Muscle of leg (tissue), 3 donors: ENCODE measurements at regions not wholly inside any gene's neighbourhood (a gene's known extent, or its start where the extent isn't known, plus 50 kb on each side); places are given as distances from the start of the nearest gene placed in this dataset.
A peak's percentile ranks its signal among the peaks of the same experiment; 100 is the strongest.
"Not testable (repeated sequence)": the region's sequence is repeated elsewhere in the genome, so short reads cannot be mapped to it uniquely, and the experiment has no call there.

Source experiments
- DNase-seq: peaks from one replicate; pipeline ENCODE4 v3.0.0; 2013
- H3K27ac ChIP-seq: one replicate; pipeline ENCODE4 v1.5.1; 2013; ENCODE audit warnings: mild to moderate bottlenecking, low read length, control low read depth
- H3K27me3 ChIP-seq: one replicate; pipeline ENCODE4 v1.6.1; 2013; ENCODE audit warnings: low read length; ENCODE audit not compliant: control insufficient read depth, insufficient read depth
- H3K36me3 ChIP-seq: one replicate; pipeline ENCODE4 v1.6.1; 2013; ENCODE audit warnings: low read length; ENCODE audit not compliant: control insufficient read depth, insufficient read depth
- H3K4me1 ChIP-seq: one replicate; pipeline ENCODE4 v1.6.1; 2013; ENCODE audit warnings: low read length; ENCODE audit not compliant: control insufficient read depth, insufficient read depth
- H3K4me3 ChIP-seq: one replicate; pipeline ENCODE4 v1.5.1; 2013; ENCODE audit warnings: low read length, control low read depth
- H3K9me3 ChIP-seq: replicated peaks from 2 replicates; pipeline ENCODE4 v1.6.1; 2013; ENCODE audit warnings: low read depth, low read length; ENCODE audit not compliant: control insufficient read depth
- WGBS: methylation state at CpG from one replicate; pipeline ENCODE4 v1.1.5; 2013; ENCODE audit warnings: missing lambda C conversion rate; ENCODE audit not compliant: insufficient coverage; 5-methylcytosine and 5-hydroxymethylcytosine counted together

GRCh38 chr4:152180369-152180768 lies 355.5 kb downstream of the FBXW7 start:
- H3K27ac ChIP-seq = no peak overlapping the region
- peaks cover under 1% of the 10 kb centered on the region for H3K4me1 ChIP-seq
- H3K36me3 ChIP-seq = no peaks in the 10 kb centered on the region
- DNase-seq = no peak
- no CpG with 5 or more reads among the region's 2 CpGs for WGBS
- H3K27me3 ChIP-seq = no peaks in the 10 kb centered on the region
- H3K9me3 ChIP-seq = peaks cover 2% of the 10 kb centered on the region
- H3K4me3 ChIP-seq = no peak overlapping the region

DNA sequence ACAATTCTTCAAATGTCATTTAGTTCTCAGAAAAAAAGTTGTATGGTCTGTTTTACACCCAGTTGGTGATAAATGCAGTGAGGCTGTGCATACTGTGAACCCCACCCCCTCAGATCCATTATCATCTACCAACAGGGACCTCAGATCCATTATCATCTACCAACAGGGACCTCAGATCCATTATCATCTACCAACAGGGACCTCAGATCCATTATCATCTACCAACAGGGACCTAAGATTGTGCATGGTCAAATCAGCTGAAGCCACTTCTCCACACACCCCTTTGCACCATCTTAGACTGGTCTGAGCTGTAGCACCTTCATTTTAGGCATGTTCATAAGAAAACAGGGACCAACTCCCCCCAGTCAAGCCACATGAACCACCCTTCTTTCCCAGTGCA lies 358.4 kb downstream of the FBXW7 start:
- DNase-seq, H3K4me1 ChIP-seq: not testable (repeated sequence)

DNA sequence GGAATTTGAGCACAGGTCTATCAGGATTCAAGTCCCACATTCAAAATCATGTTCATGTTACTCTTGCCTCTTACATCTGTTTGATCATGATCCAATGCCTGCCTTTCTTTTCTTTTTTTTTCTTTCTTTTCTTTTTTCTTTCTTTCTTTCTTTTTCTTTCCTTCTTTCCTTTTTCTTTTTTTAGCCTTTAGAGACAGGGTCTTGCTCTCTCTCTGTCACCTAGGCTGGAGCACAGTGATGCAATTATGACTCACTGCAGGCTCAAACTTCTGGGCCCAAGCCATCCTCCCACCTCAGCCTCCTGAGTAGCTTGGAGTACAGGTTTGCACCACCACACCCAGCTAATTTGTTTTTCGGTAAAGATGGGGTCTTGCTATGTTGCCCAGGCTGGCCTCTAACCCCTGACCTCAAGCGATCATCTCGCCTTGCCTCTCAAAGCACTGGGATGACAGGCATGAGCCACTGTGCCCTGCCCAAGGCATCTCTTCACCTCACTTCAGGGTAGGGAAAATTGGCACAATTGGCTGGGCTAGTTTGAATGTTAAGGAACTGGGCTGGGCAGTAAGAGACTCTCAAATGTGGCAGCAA lies 359.2 kb downstream of the FBXW7 start:
- no peak for DNase-seq
- H3K27me3 ChIP-seq = peaks cover 3% of the 10 kb centered on the region
- no peaks in the 10 kb centered on the region for H3K4me1 ChIP-seq
- no peak overlapping the region for H3K4me3 ChIP-seq
- no CpG with 5 or more reads among the region's 3 CpGs for WGBS
- H3K36me3 ChIP-seq = no peaks in the 10 kb centered on the region
- H3K9me3 ChIP-seq = no peaks in the 10 kb centered on the region
- no peak overlapping the region for H3K27ac ChIP-seq

More for the DNA sequence above, 358.4 kb downstream of the FBXW7 start:
- not testable (repeated sequence) for H3K27ac ChIP-seq, H3K9me3 ChIP-seq, H3K27me3 ChIP-seq, H3K36me3 ChIP-seq, H3K4me3 ChIP-seq

- no peak overlapping the region for H3K4me3 ChIP-seq
- H3K36me3 ChIP-seq = no peaks in the 10 kb centered on the region
- no CpG with 5 or more reads among the region's 2 CpGs for WGBS
- DNase-seq = no peak
- no peaks in the 10 kb centered on the region for H3K9me3 ChIP-seq
- no peak overlapping the region for H3K27ac ChIP-seq
- peaks cover 3% of the 10 kb centered on the region for H3K27me3 ChIP-seq
- no peaks in the 10 kb centered on the region for H3K4me1 ChIP-seq
Measured at GRCh38 chr4:152175586-152175985, 360.3 kb downstream of the FBXW7 start.

GRCh38 chr4:152172146-152172545 lies 363.7 kb downstream of the FBXW7 start:
- no peaks in the 10 kb centered on the region for H3K36me3 ChIP-seq
- no CpG with 5 or more reads among the region's 6 CpGs for WGBS
- no peak overlapping the region for H3K4me3 ChIP-seq
- no peaks in the 10 kb centered on the region for H3K9me3 ChIP-seq
- peaks cover 6% of the 10 kb centered on the region for H3K27me3 ChIP-seq
- H3K4me1 ChIP-seq = no peaks in the 10 kb centered on the region
- no peak for DNase-seq
- H3K27ac ChIP-seq = no peak overlapping the region

DNA sequence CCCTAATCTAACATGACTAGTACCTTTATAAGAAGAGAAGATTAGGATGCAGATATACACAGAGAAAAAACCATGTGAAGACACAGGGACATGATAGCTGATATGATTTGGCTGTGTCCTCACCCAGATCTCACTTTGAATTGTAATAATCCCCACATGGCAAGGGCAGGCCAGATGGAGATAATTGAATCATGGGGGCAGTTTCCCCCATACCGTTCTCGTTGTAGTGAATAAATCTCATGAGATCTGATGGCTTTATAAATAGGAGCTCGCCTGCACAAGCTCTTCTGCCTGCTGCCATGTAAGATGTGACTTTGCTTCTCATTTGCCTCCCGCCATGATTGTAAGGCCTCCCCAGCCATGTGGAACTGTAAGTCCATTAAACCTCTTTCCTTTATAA lies 364.3 kb downstream of the FBXW7 start:
- no peaks in the 10 kb centered on the region for H3K4me1 ChIP-seq
- no peak for DNase-seq
- peaks cover 6% of the 10 kb centered on the region for H3K27me3 ChIP-seq
- no peak overlapping the region for H3K27ac ChIP-seq
- no peaks in the 10 kb centered on the region for H3K36me3 ChIP-seq
- H3K9me3 ChIP-seq = no peaks in the 10 kb centered on the region
- H3K4me3 ChIP-seq = no peak overlapping the region
- no CpG with 5 or more reads among the region's 4 CpGs for WGBS

GRCh38 chr4:152169683-152170082 lies 366.2 kb downstream of the FBXW7 start:
- no peaks in the 10 kb centered on the region for H3K4me1 ChIP-seq
- no peaks in the 10 kb centered on the region for H3K9me3 ChIP-seq
- no peak overlapping the region for H3K4me3 ChIP-seq
- no peak for DNase-seq
- H3K36me3 ChIP-seq = no peaks in the 10 kb centered on the region
- WGBS = 43% methylated on average over 3 of the region's 6 CpGs
- H3K27ac ChIP-seq = no peak overlapping the region
- H3K27me3 ChIP-seq = peaks cover 6% of the 10 kb centered on the region

GRCh38 chr4:152168987-152169616 lies 366.8 kb downstream of the FBXW7 start:
- Histone ChIP-seq H3K4me3 (no peak overlapping the region), H3K9me3 (no peaks in the 10 kb centered on the region), H3K4me1 (no peaks in the 10 kb centered on the region), H3K27ac (no peak overlapping the region), H3K36me3 (no peaks in the 10 kb centered on the region), H3K27me3 (peaks cover 6% of the 10 kb centered on the region)
- 67% methylated on average over 1 of the region's 5 CpGs for WGBS
- DNase-seq = no peak

DNA sequence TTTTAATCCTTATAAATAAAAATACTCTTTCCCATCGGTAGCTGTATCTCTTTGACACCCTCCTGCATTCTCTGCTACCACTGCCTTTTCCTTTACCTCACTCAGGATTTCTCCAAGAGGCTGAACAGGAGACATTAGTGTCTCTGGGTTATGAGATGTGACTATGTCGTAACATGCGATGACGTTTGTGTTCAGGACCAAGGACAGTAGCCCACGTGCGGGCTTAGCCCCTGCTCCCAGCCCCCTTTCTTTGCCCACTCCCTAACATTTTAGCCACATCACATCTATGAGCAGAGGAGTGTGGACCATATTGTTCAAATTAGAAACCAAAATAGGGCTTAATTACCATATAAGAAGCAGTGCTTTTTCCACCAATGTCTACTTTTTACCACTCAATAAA lies 369.3 kb downstream of the FBXW7 start:
- Histone ChIP-seq H3K27me3 (peaks cover 3% of the 10 kb centered on the region), H3K27ac (no peak overlapping the region)
- no CpG with 5 or more reads among the region's 6 CpGs for WGBS

DNA sequence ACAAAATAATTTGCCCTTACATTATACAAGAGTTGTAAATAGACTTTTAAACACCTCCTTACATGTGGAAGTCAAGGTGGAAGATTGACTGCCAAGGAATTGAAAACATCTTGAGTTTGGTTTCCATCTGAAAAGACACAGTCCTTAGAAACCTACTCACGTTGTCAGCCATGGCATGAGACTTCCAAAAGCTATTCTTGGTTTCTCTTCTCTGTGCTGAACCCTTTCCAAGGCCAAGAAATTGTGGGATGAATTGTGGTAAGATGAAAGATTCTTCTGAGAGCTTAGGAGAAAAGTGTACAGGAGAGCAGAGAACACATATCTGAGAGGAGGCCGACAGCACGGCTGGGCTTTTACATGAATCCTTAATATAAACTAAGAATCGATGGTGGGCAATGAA lies 370.0 kb downstream of the FBXW7 start:
- H3K9me3 ChIP-seq = no peaks in the 10 kb centered on the region
- no peaks in the 10 kb centered on the region for H3K36me3 ChIP-seq
- DNase-seq = no peak
- no peaks in the 10 kb centered on the region for H3K4me1 ChIP-seq
- 80% methylated on average over 1 of the region's 4 CpGs for WGBS
- H3K27ac ChIP-seq = no peak overlapping the region
- no peak overlapping the region for H3K4me3 ChIP-seq
- H3K27me3 ChIP-seq = peaks cover 6% of the 10 kb centered on the region

More for the DNA sequence above, 369.3 kb downstream of the FBXW7 start:
- peak; percentile 36 for DNase-seq
- Histone ChIP-seq H3K36me3 (no peaks in the 10 kb centered on the region), H3K9me3 (no peaks in the 10 kb centered on the region), H3K4me1 (no peaks in the 10 kb centered on the region), H3K4me3 (no peak overlapping the region)

- Histone ChIP-seq H3K9me3 (no peaks in the 10 kb centered on the region), H3K4me3 (no peak overlapping the region), H3K27me3 (peaks cover 6% of the 10 kb centered on the region), H3K27ac (no peak overlapping the region), H3K36me3 (no peaks in the 10 kb centered on the region), H3K4me1 (no peaks in the 10 kb centered on the region)
- peak; percentile 40 for DNase-seq
- WGBS = no CpG with 5 or more reads among the region's 2 CpGs
Measured at GRCh38 chr4:152165146-152165545, 370.7 kb downstream of the FBXW7 start.
